Transverse colon (tissue), 4 donors: ENCODE measurements at regions not wholly inside any gene's neighbourhood (a gene's known extent, or its start where the extent isn't known, plus 50 kb on each side); places are given as distances from the start of the nearest gene placed in this dataset.

Experiments used
- DNase-seq: peaks from one replicate; pipeline ENCODE4 v3.0.0-alpha.2; 2019
- H3K27ac ChIP-seq, 4 donors: fragments of 200-600 bp; sonication (generic); 2 replicates each; pipeline ENCODE4 v1.5.1; 2016 to 2018; ENCODE audit warnings: inconsistent platforms in 4 of 4
- H3K27me3 ChIP-seq: fragments of 200-600 bp; sonication (generic); 2 replicates; pipeline ENCODE4 v1.5.1; 2017; ENCODE audit warnings: inconsistent platforms
- H3K36me3 ChIP-seq, 4 donors: fragments of 200-600 bp; sonication (generic); 2 replicates each; pipeline ENCODE4 v1.5.1; 2017 to 2019; ENCODE audit warnings: inconsistent platforms in 4 of 4
- H3K4me1 ChIP-seq, 4 donors: fragments of 200-600 bp; sonication (generic); 2 replicates each; pipeline ENCODE4 v1.5.1; 2017 to 2020; ENCODE audit warnings: inconsistent platforms in 4 of 4
- H3K4me3 ChIP-seq, 4 donors: fragments of 200-600 bp; sonication (generic); 1 replicate in 1 of 4; 2 replicates in 3 of 4; pipeline versions ENCODE4 v1.5.1 to v1.6.1; 2017 to 2019; ENCODE audit warnings: inconsistent platforms in 4 of 4
- H3K9me3 ChIP-seq, 2 donors: fragments of 200-600 bp; sonication (generic); 2 replicates each; pipeline ENCODE4 v1.5.1; 2017 to 2019; ENCODE audit warnings: inconsistent platforms in 2 of 2
- CTCF ChIP-seq, 5 experiments: fragments of 200-600 bp in 3 of 5; fragments of 450-650 bp in 2 of 5; sonication (generic) in 3 of 5; IDR thresholded peaks; 1 replicate in 2 of 5; 2 replicates in 3 of 5; pipeline ENCODE4 v1.5.1; 2016 to 2017; ENCODE audit warnings: antibody characterized with exemption in 5 of 5, inconsistent platforms in 3 of 5, mild to moderate bottlenecking in 2 of 5, moderate library complexity in 1 of 5
- EP300 ChIP-seq: sonication (generic); formaldehyde crosslinking; IDR thresholded peaks from one replicate; pipeline ENCODE4 v1.6.1; 2017; ENCODE audit warnings: antibody characterized with exemption, low read depth
- POLR2A ChIP-seq: fragments of 450-650 bp; IDR thresholded peaks from one replicate; pipeline ENCODE4 v1.6.1; 2016; ENCODE audit warnings: antibody characterized with exemption, mild to moderate bottlenecking, moderate library complexity
- POLR2AphosphoS5 ChIP-seq, 3 donors: sonication (generic); formaldehyde crosslinking; IDR thresholded peaks; one replicate each; pipeline ENCODE4 v1.6.1; 2016; ENCODE audit warnings: antibody characterized with exemption in 3 of 3
- WGBS, 2 donors: methylation state at CpG; one replicate each; pipeline ENCODE4 v1.1.5; 2018; ENCODE audit warnings: low coverage in 1 of 2; 5-methylcytosine and 5-hydroxymethylcytosine counted together
- in situ Hi-C, 4 donors: fragments of 200-750 bp; cut with MboI; loops; one replicate each; pipeline versions ENCODE4 v1.15.0 to v1.15.1; 2017; ENCODE audit warnings: low sequenced_read_pairs in 3 of 4, low pct_ligation_motif_present in 1 of 4, low pct_unique_long_range_greater_than_20kb in 1 of 4
- intact Hi-C: fragments of 100-400 bp; cut with DNase I; formaldehyde crosslinking; loops from one replicate; pipeline ENCODE4 v1.15.1; 2023; ENCODE audit warnings: low total_unique reads

GRCh38 chr2:71822463-71822862, 325.2 kb downstream of the CYP26B1 start:
- intact Hi-C loops, result no loop called here
- no peaks in the 10 kb centered on the region for H3K36me3 ChIP-seq

GRCh38 chr2:71821856-71822255, 325.8 kb downstream of the CYP26B1 start:
- in situ Hi-C loops, result loop anchor here in 2 of 4 donors (25.0 kb wide), 3 partner anchors 90 to 765 kb away; partner anchors contain the start of gene CYP26B1 (in 1 of the 2)
- no peaks in the 10 kb centered on the region for H3K27me3 ChIP-seq
- TF ChIP-seq CTCF (IDR thresholded peaks at IDR 0.05), result no peak
- no peak for TF ChIP-seq POLR2AphosphoS5 (IDR thresholded peaks at IDR 0.05)
- TF ChIP-seq POLR2A, result no peak
- TF ChIP-seq EP300, result no peak

More at GRCh38 chr2:71822463-71822862, 325.2 kb downstream of the CYP26B1 start:
- Histone ChIP-seq H3K27ac (no peak overlapping the region), H3K4me3 (no peak overlapping the region), H3K27me3 (no peaks in the 10 kb centered on the region), H3K4me1 (no peaks in the 10 kb centered on the region), H3K9me3 (no peaks in the 10 kb centered on the region)
- in situ Hi-C loops, result loop anchor here in 2 of 4 donors (25.0 kb wide), 3 partner anchors 90 to 765 kb away; partner anchors contain the start of gene CYP26B1 (in 1 of the 2)
- DNase-seq, result no peak
- no peak for TF ChIP-seq EP300
- TF ChIP-seq CTCF (IDR thresholded peaks at IDR 0.05), result no peak
- TF ChIP-seq POLR2A, result no peak
- no peak for TF ChIP-seq POLR2AphosphoS5 (IDR thresholded peaks at IDR 0.05)

GRCh38 chr2:71816815-71817214, 330.8 kb downstream of the CYP26B1 start:
- Histone ChIP-seq H3K27me3 (no peaks in the 10 kb centered on the region), H3K36me3 (no peaks in the 10 kb centered on the region), H3K4me1 (no peaks in the 10 kb centered on the region), H3K9me3 (no peaks in the 10 kb centered on the region), H3K4me3 (no peak overlapping the region), H3K27ac (no peak overlapping the region)
- DNase-seq, result no peak
- WGBS, 2 donors, result 89 to 95% methylated on average over 4 of the region's 4 CpGs
- intact Hi-C loops (no loop called here), in situ Hi-C loops (loop anchor here in 2 of 4 donors (25.0 kb wide), 3 partner anchors 95 to 770 kb away; partner anchors contain the start of gene CYP26B1 (in 1 of the 2))
- TF ChIP-seq CTCF (IDR thresholded peaks at IDR 0.05) (no peak), POLR2AphosphoS5 (IDR thresholded peaks at IDR 0.05) (no peak), EP300 (no peak), POLR2A (no peak)

More at GRCh38 chr2:71821856-71822255, 325.8 kb downstream of the CYP26B1 start:
- no peaks in the 10 kb centered on the region for H3K4me1 ChIP-seq
- no peaks in the 10 kb centered on the region for H3K36me3 ChIP-seq
- H3K4me3 ChIP-seq, result no peak overlapping the region
- no peaks in the 10 kb centered on the region for H3K9me3 ChIP-seq
- DNase-seq, result no peak
- intact Hi-C loops, result no loop called here
- no peak overlapping the region for H3K27ac ChIP-seq

- no peak for DNase-seq
- intact Hi-C loops (no loop called here), in situ Hi-C loops (loop anchor here in 2 of 4 donors (25.0 kb wide), 3 partner anchors 96 to 771 kb away; partner anchors contain the start of gene CYP26B1 (in 1 of the 2))
- H3K9me3 ChIP-seq, result no peaks in the 10 kb centered on the region
- no peaks in the 10 kb centered on the region for H3K36me3 ChIP-seq
- 83 to 94% methylated on average over 4 to 5 of the region's 5 CpGs for WGBS, 2 donors
- no peaks in the 10 kb centered on the region for H3K27me3 ChIP-seq
- TF ChIP-seq CTCF (IDR thresholded peaks at IDR 0.05), result no peak
- TF ChIP-seq EP300, result no peak
- no peak for TF ChIP-seq POLR2AphosphoS5 (IDR thresholded peaks at IDR 0.05)
- TF ChIP-seq POLR2A, result no peak
- no peaks in the 10 kb centered on the region for H3K4me1 ChIP-seq
- no peak overlapping the region for H3K27ac ChIP-seq
- H3K4me3 ChIP-seq, result no peak overlapping the region
Observed at GRCh38 chr2:71815701-71816474, 331.8 kb downstream of the CYP26B1 start.
